Esophagus muscularis mucosa (tissue), 4 donors: ENCODE measurements at regions not wholly inside any gene's neighbourhood (a gene's known extent, or its start where the extent isn't known, plus 50 kb on each side); places are given as distances from the start of the nearest gene placed in this dataset.
"Not testable (repeated sequence)": the region's sequence is repeated elsewhere in the genome, so short reads cannot be mapped to it uniquely, and the experiment has no call there.

Experiments used
- DNase-seq: peaks from one replicate; pipeline ENCODE4 v3.0.0-alpha.2; 2017; ENCODE audit errors: extremely low spot score
- H3K27ac ChIP-seq, 4 donors: fragments of 200-600 bp; sonication (generic); replicated peaks in 1 of 4; 1 replicate in 3 of 4; 2 replicates in 1 of 4; pipeline ENCODE4 v1.5.1; 2016 to 2019; ENCODE audit warnings: mild to moderate bottlenecking in 1 of 4
- H3K27me3 ChIP-seq, 4 donors: fragments of 200-600 bp; sonication (generic); one replicate each; pipeline versions ENCODE4 v1.5.1 to v1.6.0; 2016 to 2019
- H3K36me3 ChIP-seq, 4 donors: fragments of 200-600 bp; sonication (generic); one replicate each; pipeline ENCODE4 v1.5.1; 2016 to 2019
- H3K4me1 ChIP-seq, 4 donors: fragments of 200-600 bp; sonication (generic); one replicate each; pipeline ENCODE4 v1.5.1; 2016 to 2019
- H3K4me3 ChIP-seq, 4 donors: fragments of 200-600 bp; sonication (generic); 1 replicate in 2 of 4; 2 replicates in 2 of 4; pipeline ENCODE4 v1.5.1; 2016 to 2019; ENCODE audit warnings: mild to moderate bottlenecking in 4 of 4, moderate library complexity in 1 of 4
- H3K9me3 ChIP-seq, 4 donors: fragments of 200-600 bp; sonication (generic); 1 replicate in 3 of 4; 2 replicates in 1 of 4; pipeline ENCODE4 v1.5.1; 2016 to 2019
- EP300 ChIP-seq: sonication (generic); formaldehyde crosslinking; IDR thresholded peaks from one replicate; pipeline ENCODE4 v1.6.1; 2017; ENCODE audit warnings: antibody characterized with exemption
- POLR2A ChIP-seq: fragments of 450-650 bp; IDR thresholded peaks from one replicate; pipeline ENCODE4 v1.6.1; 2017; ENCODE audit warnings: antibody characterized with exemption, moderate library complexity, mild to moderate bottlenecking, low read depth
- POLR2AphosphoS5 ChIP-seq, 2 donors: sonication (generic); formaldehyde crosslinking; IDR thresholded peaks; one replicate each; pipeline ENCODE4 v1.6.1; 2017; ENCODE audit warnings: antibody characterized with exemption in 2 of 2
- WGBS: methylation state at CpG from one replicate; pipeline ENCODE4 v1.1.5; 2018; 5-methylcytosine and 5-hydroxymethylcytosine counted together
- intact Hi-C: fragments of 100-400 bp; cut with DNase I; formaldehyde crosslinking; loops from one replicate; pipeline ENCODE4 v1.15.1; 2023
- TF ChIP-seq, protein P1 (sequence below), 3 experiments: fragments of 200-600 bp in 2 of 3; fragments of 450-650 bp in 1 of 3; sonication (generic) in 2 of 3; IDR thresholded peaks; one replicate each; pipeline ENCODE4 v1.5.1; 2017 to 2019; ENCODE audit warnings: antibody characterized with exemption in 3 of 3, mild to moderate bottlenecking in 2 of 3, moderate library complexity in 1 of 3

DNA sequence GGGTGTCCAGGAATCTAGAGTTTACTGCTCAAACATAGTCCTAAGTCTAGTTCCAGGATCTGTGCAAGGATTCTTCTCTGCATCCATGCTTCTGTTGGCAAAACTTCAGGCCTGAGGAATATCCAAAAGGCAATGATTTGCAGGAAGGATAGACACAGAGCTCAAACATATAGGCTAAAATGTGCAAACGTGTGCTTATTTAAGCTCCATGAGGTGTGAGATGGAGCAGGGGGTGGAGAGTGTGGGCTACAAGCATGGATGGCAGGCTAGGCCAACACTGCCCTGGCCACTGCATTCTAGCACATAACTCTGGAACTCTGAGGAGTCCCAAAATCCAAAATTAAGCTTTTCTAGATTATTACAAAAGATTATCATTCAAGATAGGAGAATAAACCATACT, 301.1 kb downstream of the PAX3 start:
- Histone ChIP-seq H3K9me3 (no peaks in the 10 kb centered on the region), H3K27ac (no peak overlapping the region), H3K4me3 (no peak overlapping the region), H3K36me3 (no peaks in the 10 kb centered on the region), H3K4me1 (peaks cover 0 to 12% (median 3%) of the 10 kb centered on the region in 4 donors), H3K27me3 (no peaks in the 10 kb centered on the region)
- DNase-seq = no peak
- intact Hi-C loops = no loop called here
- TF ChIP-seq, protein P1, sequence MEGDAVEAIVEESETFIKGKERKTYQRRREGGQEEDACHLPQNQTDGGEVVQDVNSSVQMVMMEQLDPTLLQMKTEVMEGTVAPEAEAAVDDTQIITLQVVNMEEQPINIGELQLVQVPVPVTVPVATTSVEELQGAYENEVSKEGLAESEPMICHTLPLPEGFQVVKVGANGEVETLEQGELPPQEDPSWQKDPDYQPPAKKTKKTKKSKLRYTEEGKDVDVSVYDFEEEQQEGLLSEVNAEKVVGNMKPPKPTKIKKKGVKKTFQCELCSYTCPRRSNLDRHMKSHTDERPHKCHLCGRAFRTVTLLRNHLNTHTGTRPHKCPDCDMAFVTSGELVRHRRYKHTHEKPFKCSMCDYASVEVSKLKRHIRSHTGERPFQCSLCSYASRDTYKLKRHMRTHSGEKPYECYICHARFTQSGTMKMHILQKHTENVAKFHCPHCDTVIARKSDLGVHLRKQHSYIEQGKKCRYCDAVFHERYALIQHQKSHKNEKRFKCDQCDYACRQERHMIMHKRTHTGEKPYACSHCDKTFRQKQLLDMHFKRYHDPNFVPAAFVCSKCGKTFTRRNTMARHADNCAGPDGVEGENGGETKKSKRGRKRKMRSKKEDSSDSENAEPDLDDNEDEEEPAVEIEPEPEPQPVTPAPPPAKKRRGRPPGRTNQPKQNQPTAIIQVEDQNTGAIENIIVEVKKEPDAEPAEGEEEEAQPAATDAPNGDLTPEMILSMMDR (IDR thresholded peaks at IDR 0.05) = no peak
- no peak for TF ChIP-seq POLR2AphosphoS5 (IDR thresholded peaks at IDR 0.05)
- no peak for TF ChIP-seq POLR2A
- no peak for TF ChIP-seq EP300
- 46% methylated on average over 1 of the region's 1 CpG for WGBS

DNA sequence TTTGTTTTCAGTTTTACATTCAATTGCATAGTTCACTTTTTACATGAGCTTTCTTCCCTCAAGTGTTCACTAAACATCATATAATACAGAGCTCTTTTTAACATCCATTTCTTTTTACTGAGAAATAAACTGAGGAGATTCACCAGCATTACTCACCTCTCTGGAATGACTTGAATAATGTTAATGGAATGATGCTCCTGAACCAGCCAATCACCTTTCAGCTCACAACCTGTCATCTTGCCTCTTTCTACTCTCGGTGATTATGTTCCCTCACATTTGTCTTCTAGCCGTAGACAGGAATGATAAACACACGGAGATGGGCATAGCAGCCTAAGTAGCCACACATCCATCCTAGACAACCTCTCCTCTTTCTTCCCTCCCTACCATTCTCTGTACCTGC, 301.7 kb downstream of the PAX3 start:
- intact Hi-C loops = no loop called here
- 19% methylated on average over 3 of the region's 3 CpGs for WGBS
- H3K4me1 ChIP-seq = peaks cover 0 to 12% (median 3%) of the 10 kb centered on the region in 4 donors
- H3K36me3 ChIP-seq = no peaks in the 10 kb centered on the region
- no peak for DNase-seq
- no peaks in the 10 kb centered on the region for H3K9me3 ChIP-seq
- no peaks in the 10 kb centered on the region for H3K27me3 ChIP-seq
- TF ChIP-seq POLR2AphosphoS5 (IDR thresholded peaks at IDR 0.05) (peak in 1 of 2 donors; percentile 38), EP300 (no peak)
- no peak overlapping the region for H3K27ac ChIP-seq
- H3K4me3 ChIP-seq = no peak overlapping the region

DNA sequence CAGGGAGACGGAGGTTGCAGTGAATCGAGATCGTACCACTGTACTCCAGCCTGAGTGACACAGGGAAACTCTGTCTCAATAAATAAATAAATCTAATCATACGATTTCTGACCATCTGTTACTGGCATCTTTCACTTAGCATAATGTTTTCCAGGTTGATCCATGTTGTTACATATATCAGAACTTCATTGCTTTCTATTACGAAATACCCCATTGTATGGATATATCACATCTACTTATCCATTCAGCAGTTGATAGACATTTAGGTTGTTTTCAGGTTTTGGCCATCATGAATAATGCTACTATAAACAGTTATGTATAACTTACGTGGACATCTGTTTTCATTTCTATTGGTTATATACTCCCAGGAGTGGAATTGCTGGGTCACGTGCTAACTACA, 303.9 kb downstream of the PAX3 start:
- Histone ChIP-seq H3K36me3 (no peaks in the 10 kb centered on the region), H3K4me3 (no peak overlapping the region), H3K9me3 (no peaks in the 10 kb centered on the region), H3K4me1 (peaks cover 0 to 12% (median 3%) of the 10 kb centered on the region in 4 donors), H3K27ac (no peak overlapping the region), H3K27me3 (no peaks in the 10 kb centered on the region)
- DNase-seq = no peak
- no peak for TF ChIP-seq POLR2A
- TF ChIP-seq, protein P1 (IDR thresholded peaks at IDR 0.05) = no peak
- no peak for TF ChIP-seq POLR2AphosphoS5 (IDR thresholded peaks at IDR 0.05)
- TF ChIP-seq EP300 = no peak
- WGBS = 90% methylated on average over 7 of the region's 7 CpGs
- intact Hi-C loops = no loop called here

DNA sequence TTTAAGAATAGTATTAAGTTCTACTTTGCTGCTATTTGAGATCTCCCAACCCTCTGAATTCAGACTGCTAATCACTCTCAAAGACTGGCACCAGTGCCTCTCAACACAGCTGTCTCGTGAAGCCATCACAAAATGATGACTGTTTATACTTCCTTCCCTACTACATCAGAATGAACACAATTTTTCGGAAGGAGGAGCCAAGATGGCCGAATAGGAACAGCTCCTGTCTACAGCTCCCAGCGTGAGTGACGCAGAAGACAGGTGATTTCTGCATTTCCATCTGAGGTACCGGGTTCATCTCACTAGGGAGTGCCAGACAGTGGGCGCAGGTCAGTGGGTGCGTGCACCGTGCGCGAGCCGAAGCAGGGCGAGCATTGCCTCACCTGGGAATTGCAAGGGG, 314.4 kb downstream of the PAX3 start:
- WGBS = 91% methylated on average over 13 of the region's 13 CpGs
- H3K27ac ChIP-seq, H3K36me3 ChIP-seq, DNase-seq, H3K9me3 ChIP-seq, H3K4me3 ChIP-seq, H3K4me1 ChIP-seq, H3K27me3 ChIP-seq, intact Hi-C loops: not testable (repeated sequence)

- 75% methylated on average over 4 of the region's 4 CpGs for WGBS
- DNase-seq = no peak
- Histone ChIP-seq H3K27ac (no peak overlapping the region), H3K4me3 (no peak overlapping the region), H3K4me1 (no peaks in the 10 kb centered on the region), H3K9me3 (no peaks in the 10 kb centered on the region), H3K36me3 (no peaks in the 10 kb centered on the region), H3K27me3 (no peaks in the 10 kb centered on the region)
- TF ChIP-seq POLR2AphosphoS5 (IDR thresholded peaks at IDR 0.05) = no peak
- TF ChIP-seq POLR2A = no peak
- TF ChIP-seq EP300 = no peak
- TF ChIP-seq, protein P1 (IDR thresholded peaks at IDR 0.05) = no peak
- intact Hi-C loops = no loop called here
Measured at GRCh38 chr2:221981912-221982470, 316.8 kb downstream of the PAX3 start.

- no peak overlapping the region for H3K4me3 ChIP-seq
- H3K27me3 ChIP-seq = no peaks in the 10 kb centered on the region
- intact Hi-C loops = no loop called here
- no peaks in the 10 kb centered on the region for H3K4me1 ChIP-seq
- no peaks in the 10 kb centered on the region for H3K36me3 ChIP-seq
- 77% methylated on average over 2 of the region's 2 CpGs for WGBS
- H3K9me3 ChIP-seq = no peaks in the 10 kb centered on the region
- TF ChIP-seq, protein P1 (IDR thresholded peaks at IDR 0.05) = no peak
- TF ChIP-seq POLR2AphosphoS5 (IDR thresholded peaks at IDR 0.05) (no peak), POLR2A (no peak), EP300 (no peak)
- no peak overlapping the region for H3K27ac ChIP-seq
- no peak for DNase-seq
Measured at GRCh38 chr2:221975151-221975550, 323.6 kb downstream of the PAX3 start.
